K562 (cell line): ENCODE measurements at regions not wholly inside any gene's neighbourhood (a gene's known extent, or its start where the extent isn't known, plus 50 kb on each side); places are given as distances from the start of the nearest gene placed in this dataset.
"Not testable (repeated sequence)": the region's sequence is repeated elsewhere in the genome, so short reads cannot be mapped to it uniquely, and the experiment has no call there.

Source experiments
- ATAC-seq: fragments of 200-7000 bp; cut with Tn5 transposase; 3 replicates; pipeline ENCODE4 v1.9.1; 2020; ENCODE audit warnings: moderate library complexity
- BruUV-seq: library from RNA; stranded (reverse); fragments of 400-500 nt; replicated peaks from 2 replicates; lab custom pipeline; 2021; lab: Mats Ljungman, UMichigan
- CTCF ChIA-PET: fragments of 300-600 bp; formaldehyde crosslinking; extraction: SDS; loops from one replicate; lab custom pipeline; 2021; ENCODE audit warnings: low intra/inter-chr PET ratio; lab: Yijun Ruan, JAX
- POLR2A ChIA-PET: fragments of 300-600, 350-650 bp; sonication (Branson Sonifier 250); formaldehyde crosslinking; extraction: SDS; loops from one replicate; lab custom pipeline; 2021; ENCODE audit warnings: antibody characterized with exemption, inconsistent platforms; lab: Yijun Ruan, JAX
- DNase-seq, 4 experiments: peaks; one replicate each; pipeline versions ENCODE4 v3.0.0 to v3.0.0-alpha.2; 2011 to 2018; ENCODE audit warnings: low spot score in 3 of 4, mixed read lengths in 3 of 4; ENCODE audit errors: extremely low read depth in 1 of 4
- FAIRE-seq: peaks from 2 replicates; lab custom pipeline; 2011; peaks lifted over from hg19 to GRCh38; lab: Jason Lieb, UNC
- H2AFZ ChIP-seq: 2 replicates; pipeline ENCODE4 v1.6.0; 2011; ENCODE audit warnings: low read depth, low read length, control low read depth, inconsistent platforms
- H3K27ac ChIP-seq: fragments of 200-600 bp; 3 replicates; pipeline ENCODE4 v1.8.0; 2011; ENCODE audit warnings: low read depth, mild to moderate bottlenecking, control low read depth, inconsistent platforms, low read length, moderate library complexity, mixed read lengths; ENCODE audit errors: extremely low read depth
- H3K27me3 ChIP-seq, 2 experiments: fragments of 300-600 bp in 1 of 2; 2 replicates in 1 of 2; 3 replicates in 1 of 2; pipeline versions ENCODE4 v1.6.0 to v1.8.0; 2011; ENCODE audit warnings: inconsistent platforms in 2 of 2, low read length in 2 of 2, mild to moderate bottlenecking in 1 of 2, mixed read lengths in 1 of 2, moderate library complexity in 1 of 2; ENCODE audit not compliant: control insufficient read depth in 2 of 2, insufficient read depth in 2 of 2
- H3K36me3 ChIP-seq: fragments of 300-600 bp; 3 replicates; pipeline ENCODE4 v1.8.0; 2011; ENCODE audit warnings: mild to moderate bottlenecking, low read length, inconsistent platforms; ENCODE audit not compliant: control insufficient read depth, insufficient read depth
- H3K4me1 ChIP-seq, 2 experiments: fragments of 200-600 bp in 1 of 2; replicated peaks in 1 of 2; 2 replicates in 1 of 2; 3 replicates in 1 of 2; pipeline versions ENCODE4 v1.5.1 to v1.8.0; 2011; ENCODE audit warnings: inconsistent platforms in 2 of 2, low read length in 2 of 2, mild to moderate bottlenecking in 1 of 2, mixed read lengths in 1 of 2, moderate library complexity in 1 of 2; ENCODE audit not compliant: control insufficient read depth in 2 of 2, insufficient read depth in 2 of 2
- H3K4me2 ChIP-seq: 2 replicates; pipeline ENCODE4 v1.6.1; 2011; ENCODE audit warnings: low read length, control low read depth, inconsistent platforms, mixed read lengths; ENCODE audit not compliant: insufficient read depth
- H3K4me3 ChIP-seq: fragments of 200-600 bp; sonication (generic), shearing (Covaris generic); 2 replicates; pipeline ENCODE4 v1.5.1; 2016; ENCODE audit warnings: control low read depth, inconsistent platforms
- H3K79me2 ChIP-seq: fragments of 200-600 bp; 3 replicates; pipeline ENCODE4 v1.8.0; 2011; ENCODE audit warnings: low read length, inconsistent platforms; ENCODE audit not compliant: control insufficient read depth, insufficient read depth
- H3K9ac ChIP-seq, 2 experiments: 2 replicates each; pipeline versions ENCODE4 v1.6.0 to v1.6.1; 2011; ENCODE audit warnings: low read depth in 2 of 2, low read length in 2 of 2, control low read depth in 1 of 2, inconsistent platforms in 1 of 2, mild to moderate bottlenecking in 1 of 2, mixed read lengths in 1 of 2; ENCODE audit not compliant: insufficient read depth in 1 of 2
- H3K9me1 ChIP-seq: one replicate; pipeline ENCODE4 v1.6.0; 2011; ENCODE audit warnings: inconsistent platforms, mild to moderate bottlenecking, low read length, moderate library complexity; ENCODE audit not compliant: control insufficient read depth, insufficient read depth
- H3K9me3 ChIP-seq: replicated peaks from 2 replicates; pipeline ENCODE4 v1.5.1; 2011; ENCODE audit warnings: low read depth, low read length, inconsistent platforms; ENCODE audit not compliant: control insufficient read depth, insufficient read depth
- H4K20me1 ChIP-seq: replicated peaks from 2 replicates; pipeline ENCODE4 v1.6.1; 2011; ENCODE audit warnings: low read length, inconsistent platforms, mixed read lengths; ENCODE audit not compliant: control insufficient read depth, insufficient read depth
- BRF2 ChIP-seq: IDR thresholded peaks from 3 replicates; pipeline ENCODE4 v1.6.1; 2011; ENCODE audit warnings: borderline replicate concordance, mild to moderate bottlenecking; ENCODE audit not compliant: insufficient read length, insufficient read depth
- CBFB ChIP-seq: sonication (generic); formaldehyde crosslinking; IDR thresholded peaks from 2 replicates; pipeline ENCODE4 v1.4.0; 2020; ENCODE audit warnings: mild to moderate bottlenecking, missing genetic modification reagents
- GABPA ChIP-seq: fragments of 200-800 bp; sonication (Bioruptor generic); conservative IDR thresholded peaks from 2 replicates; pipeline ENCODE4 v1.6.1; 2016; ENCODE audit warnings: low read depth, missing genetic modification characterization, missing compliant biosample characterization
- MLX ChIP-seq, 2 experiments: fragments of 450-650 bp in 1 of 2; sonication (generic) in 1 of 2; formaldehyde crosslinking; conservative IDR thresholded peaks; 2 replicates each; pipeline versions ENCODE4 v1.4.0 to v1.8.1; 2020 to 2022; ENCODE audit warnings: mild to moderate bottlenecking in 1 of 2, missing genetic modification reagents in 1 of 2
- PPARD ChIP-seq: fragments of 250-450 bp; sonication (Bioruptor Pico); IDR thresholded peaks from 2 replicates; pipeline ENCODE4 v1.8.0; 2022; ENCODE audit warnings: inconsistent platforms, mild to moderate bottlenecking, moderate library complexity
- SMAD2 ChIP-seq: fragments of 150-350 bp; IDR thresholded peaks from 2 replicates; pipeline ENCODE4 v1.6.1; 2014; ENCODE audit warnings: low read depth, mild to moderate bottlenecking, low read length
- TEAD4 ChIP-seq, 2 experiments: sonication (generic) in 1 of 2; formaldehyde crosslinking in 1 of 2; IDR thresholded peaks; 2 replicates each; pipeline versions ENCODE4 v1.6.1 to v1.8.0; 2012 to 2022; ENCODE audit warnings: borderline replicate concordance in 1 of 2, inconsistent platforms in 1 of 2, low read length in 1 of 2, mild to moderate bottlenecking in 1 of 2, missing genetic modification reagents in 1 of 2
- ZKSCAN1 ChIP-seq: fragments of 150-350 bp; IDR thresholded peaks from 2 replicates; pipeline ENCODE4 v1.6.1; 2016; ENCODE audit warnings: low read depth, low read length
- ZNF3 ChIP-seq: fragments of 250-450 bp; sonication (Bioruptor Pico); IDR thresholded peaks from 2 replicates; pipeline ENCODE4 v1.5.0; 2021; ENCODE audit warnings: mild to moderate bottlenecking, moderate library complexity
- WGBS: fragments of 100-300 bp; shearing (Covaris generic); methylation state at CpG from one replicate; pipeline ENCODE4 v1.1.6; 2016; ENCODE audit warnings: low coverage, mixed read lengths; ENCODE audit not compliant: insufficient coverage; ENCODE audit errors: missing lambda C conversion rate; 5-methylcytosine and 5-hydroxymethylcytosine counted together
- in situ Hi-C: fragments of 300-500 bp; cut with MboI; formaldehyde crosslinking; loops from 4 replicates; pipeline ENCODE4 v1.15.0; 2018; ENCODE audit warnings: inconsistent platforms, mixed read lengths
- intact Hi-C: fragments of 100-400 bp; cut with micrococcal nuclease; formaldehyde crosslinking; loops from 2 replicates; pipeline ENCODE4 v1.14.2; 2022
- TF ChIP-seq, protein P1 (sequence below): sonication (generic); formaldehyde crosslinking; IDR thresholded peaks from 2 replicates; pipeline ENCODE4 v1.8.1; 2023; ENCODE audit warnings: mild to moderate bottlenecking, missing genetic modification reagents
- TF ChIP-seq, protein P2 (sequence below): fragments of 450-650 bp; IDR thresholded peaks from 2 replicates; pipeline ENCODE4 v1.7.0; 2016; ENCODE audit warnings: borderline replicate concordance

DNA sequence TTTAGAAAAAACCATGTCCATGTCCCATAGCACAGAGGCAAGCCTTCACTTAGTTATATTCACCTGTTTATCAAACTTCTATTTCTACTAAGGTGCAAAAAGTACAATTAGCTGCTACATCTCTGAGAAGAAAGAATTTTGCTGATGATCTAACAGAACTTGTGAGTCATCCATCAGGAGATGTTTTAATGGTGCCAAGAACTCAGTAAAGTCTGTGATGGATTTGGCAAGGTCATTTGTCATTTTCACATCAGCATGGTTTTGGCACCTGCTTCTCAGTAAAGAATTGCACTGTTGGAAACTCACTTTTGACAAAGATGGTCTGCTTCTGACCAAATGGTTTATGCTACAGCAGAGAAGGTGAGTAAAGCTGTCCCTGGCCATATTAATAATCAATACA lies 195.7 kb upstream of the TMEFF2 start:
- ChIA-PET POLR2A (no interaction called here), CTCF (no interaction called here)
- no peak overlapping the region for H3K27ac ChIP-seq
- no peak overlapping the region for H3K4me3 ChIP-seq
- no peak for DNase-seq
- no TSS peak for BruUV-seq
- no peak overlapping the region for H3K9ac ChIP-seq
- ATAC-seq = no peak
- FAIRE-seq = no peak
- H3K27me3 ChIP-seq = no peaks in the 10 kb centered on the region
- H3K9me1 ChIP-seq = no peaks in the 10 kb centered on the region
- no peaks in the 10 kb centered on the region for H3K79me2 ChIP-seq
- H2AFZ ChIP-seq = no peak overlapping the region
- H3K4me1 ChIP-seq = no peaks in the 10 kb centered on the region
- TF ChIP-seq, protein P1, sequence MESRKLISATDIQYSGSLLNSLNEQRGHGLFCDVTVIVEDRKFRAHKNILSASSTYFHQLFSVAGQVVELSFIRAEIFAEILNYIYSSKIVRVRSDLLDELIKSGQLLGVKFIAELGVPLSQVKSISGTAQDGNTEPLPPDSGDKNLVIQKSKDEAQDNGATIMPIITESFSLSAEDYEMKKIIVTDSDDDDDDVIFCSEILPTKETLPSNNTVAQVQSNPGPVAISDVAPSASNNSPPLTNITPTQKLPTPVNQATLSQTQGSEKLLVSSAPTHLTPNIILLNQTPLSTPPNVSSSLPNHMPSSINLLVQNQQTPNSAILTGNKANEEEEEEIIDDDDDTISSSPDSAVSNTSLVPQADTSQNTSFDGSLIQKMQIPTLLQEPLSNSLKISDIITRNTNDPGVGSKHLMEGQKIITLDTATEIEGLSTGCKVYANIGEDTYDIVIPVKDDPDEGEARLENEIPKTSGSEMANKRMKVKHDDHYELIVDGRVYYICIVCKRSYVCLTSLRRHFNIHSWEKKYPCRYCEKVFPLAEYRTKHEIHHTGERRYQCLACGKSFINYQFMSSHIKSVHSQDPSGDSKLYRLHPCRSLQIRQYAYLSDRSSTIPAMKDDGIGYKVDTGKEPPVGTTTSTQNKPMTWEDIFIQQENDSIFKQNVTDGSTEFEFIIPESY (CRISPR knock-in tag) = no peak
- TF ChIP-seq TEAD4 (IDR thresholded peaks at IDR 0.05; ENCODE audit: low read length) (no peak), TEAD4 (CRISPR knock-in tag; IDR thresholded peaks at IDR 0.05; ENCODE audit: borderline replicate concordance) (no peak), MLX (CRISPR knock-in tag; conservative IDR thresholded peaks at IDR 0.05) (no peak), GABPA (no peak), CBFB (CRISPR knock-in tag) (no peak), PPARD (CRISPR knock-in tag) (no peak), SMAD2 (no peak), ZNF3 (CRISPR knock-in tag) (no peak), BRF2 (no peak), ZKSCAN1 (no peak)
- TF ChIP-seq, protein P2, sequence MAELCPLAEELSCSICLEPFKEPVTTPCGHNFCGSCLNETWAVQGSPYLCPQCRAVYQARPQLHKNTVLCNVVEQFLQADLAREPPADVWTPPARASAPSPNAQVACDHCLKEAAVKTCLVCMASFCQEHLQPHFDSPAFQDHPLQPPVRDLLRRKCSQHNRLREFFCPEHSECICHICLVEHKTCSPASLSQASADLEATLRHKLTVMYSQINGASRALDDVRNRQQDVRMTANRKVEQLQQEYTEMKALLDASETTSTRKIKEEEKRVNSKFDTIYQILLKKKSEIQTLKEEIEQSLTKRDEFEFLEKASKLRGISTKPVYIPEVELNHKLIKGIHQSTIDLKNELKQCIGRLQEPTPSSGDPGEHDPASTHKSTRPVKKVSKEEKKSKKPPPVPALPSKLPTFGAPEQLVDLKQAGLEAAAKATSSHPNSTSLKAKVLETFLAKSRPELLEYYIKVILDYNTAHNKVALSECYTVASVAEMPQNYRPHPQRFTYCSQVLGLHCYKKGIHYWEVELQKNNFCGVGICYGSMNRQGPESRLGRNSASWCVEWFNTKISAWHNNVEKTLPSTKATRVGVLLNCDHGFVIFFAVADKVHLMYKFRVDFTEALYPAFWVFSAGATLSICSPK = no peak
- no peaks in the 10 kb centered on the region for H3K9me3 ChIP-seq
- intact Hi-C loops (no loop called here), in situ Hi-C loops (no loop called here)
- no peak overlapping the region for H3K4me2 ChIP-seq
- H3K36me3 ChIP-seq = no peaks in the 10 kb centered on the region
- no peaks in the 10 kb centered on the region for H4K20me1 ChIP-seq

DNA sequence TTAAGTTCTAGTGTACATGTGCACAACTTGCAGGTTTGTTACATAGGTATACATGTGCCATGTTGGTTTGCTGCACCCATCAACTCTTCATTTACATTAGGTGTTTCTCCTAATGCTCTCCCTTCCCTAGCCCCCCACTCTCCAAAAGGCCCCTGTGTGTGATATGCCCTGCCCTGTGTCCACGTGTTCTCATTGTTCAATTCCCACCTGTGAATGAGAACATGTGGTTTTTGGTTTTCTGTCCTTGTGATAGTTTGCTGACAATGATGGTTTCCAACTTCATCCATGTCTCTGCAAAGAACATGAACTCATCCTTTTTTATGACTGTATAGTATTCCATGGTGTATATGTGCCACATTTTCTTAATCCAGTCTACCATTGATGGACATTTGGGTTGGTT lies 189.5 kb upstream of the TMEFF2 start:
- H3K27me3 ChIP-seq, H3K4me1 ChIP-seq, DNase-seq, H4K20me1 ChIP-seq, BruUV-seq, H3K36me3 ChIP-seq, H3K9ac ChIP-seq, ATAC-seq, CTCF ChIA-PET, H3K79me2 ChIP-seq, H3K4me2 ChIP-seq, FAIRE-seq, H3K4me3 ChIP-seq, in situ Hi-C loops, H3K27ac ChIP-seq, H3K9me1 ChIP-seq, H2AFZ ChIP-seq, H3K9me3 ChIP-seq, POLR2A ChIA-PET, intact Hi-C loops: not testable (repeated sequence)
- WGBS = 0% methylated on average over 1 of the region's 1 CpG
